Chondrocyte (in vitro differentiated cells): ENCODE measurements at regions not wholly inside any gene's neighbourhood (a gene's known extent, or its start where the extent isn't known, plus 50 kb on each side); places are given as distances from the start of the nearest gene placed in this dataset.

Source experiments
- DNase-seq: peaks from one replicate; pipeline ENCODE4 v3.0.0; 2021; ENCODE audit warnings: mixed read lengths, low spot score
- H3K27ac Mint-ChIP-seq: one replicate; pipeline ENCODE4 v1.8.0; 2021; ENCODE audit warnings: mild to moderate bottlenecking, moderate library complexity, mixed read lengths; ENCODE audit not compliant: unreplicated experiment
- H3K27me3 Mint-ChIP-seq: 2 replicates; pipeline ENCODE4 v1.8.0; 2021; ENCODE audit warnings: low read depth, mixed read lengths
- H3K36me3 Mint-ChIP-seq: 2 replicates; pipeline ENCODE4 v1.8.0; 2021; ENCODE audit warnings: low read depth, mixed read lengths
- H3K4me1 Mint-ChIP-seq: 2 replicates; pipeline ENCODE4 v1.8.0; 2021; ENCODE audit warnings: low read depth, mild to moderate bottlenecking, mixed read lengths
- H3K4me3 Mint-ChIP-seq: one replicate; pipeline ENCODE4 v1.8.0; 2021; ENCODE audit warnings: mild to moderate bottlenecking, moderate library complexity, mixed read lengths; ENCODE audit not compliant: unreplicated experiment
- H3K9me3 Mint-ChIP-seq: 2 replicates; pipeline ENCODE4 v1.8.0; 2021; ENCODE audit warnings: low read depth, mixed read lengths
- CTCF ChIP-seq: fragments of 200-600 bp; sonication (generic); IDR thresholded peaks from 2 replicates; pipeline ENCODE4 v1.5.0; 2021; ENCODE audit warnings: antibody characterized with exemption, mild to moderate bottlenecking, moderate library complexity

- DNase-seq, result no peak
- Mint-ChIP-seq H3K4me3 (no peak overlapping the region), H3K4me1 (peaks cover 2% of the 10 kb centered on the region), H3K9me3 (peaks cover 20% of the 10 kb centered on the region), H3K36me3 (peaks cover 5% of the 10 kb centered on the region), H3K27ac (no peak overlapping the region), H3K27me3 (no peaks in the 10 kb centered on the region)
- TF ChIP-seq CTCF, result no peak
Observed at GRCh38 chr12:14268120-14268515, 97.4 kb upstream of the ATF7IP start.

GRCh38 chr12:14270392-14270791, 95.1 kb upstream of the ATF7IP start:
- Mint-ChIP-seq H3K9me3 (peaks cover 15% of the 10 kb centered on the region), H3K4me1 (peaks cover 5% of the 10 kb centered on the region), H3K27ac (no peak overlapping the region), H3K27me3 (no peaks in the 10 kb centered on the region), H3K4me3 (no peak overlapping the region), H3K36me3 (peaks cover 2% of the 10 kb centered on the region)
- no peak for TF ChIP-seq CTCF
- DNase-seq, result no peak

GRCh38 chr12:14272956-14273912, 92.2 kb upstream of the ATF7IP start:
- Mint-ChIP-seq H3K27ac (no peak overlapping the region), H3K9me3 (peaks cover 22% of the 10 kb centered on the region)
- DNase-seq, result no peak

GRCh38 chr12:14273913-14274311, 91.6 kb upstream of the ATF7IP start:
- TF ChIP-seq CTCF, result no peak
- DNase-seq, result no peak

More at GRCh38 chr12:14272956-14273912, 92.2 kb upstream of the ATF7IP start:
- Mint-ChIP-seq H3K4me1 (peaks cover 5% of the 10 kb centered on the region), H3K4me3 (no peak overlapping the region), H3K27me3 (no peaks in the 10 kb centered on the region), H3K36me3 (peaks cover 2% of the 10 kb centered on the region)
- no peak for TF ChIP-seq CTCF

GRCh38 chr12:14275111-14275510, 90.4 kb upstream of the ATF7IP start:
- Mint-ChIP-seq H3K4me3 (no peak overlapping the region), H3K9me3 (peaks cover 23% of the 10 kb centered on the region), H3K27ac (no peak overlapping the region), H3K4me1 (peaks cover 5% of the 10 kb centered on the region), H3K27me3 (no peaks in the 10 kb centered on the region), H3K36me3 (peaks cover 2% of the 10 kb centered on the region)
- TF ChIP-seq CTCF, result no peak
- no peak for DNase-seq

More at GRCh38 chr12:14273913-14274311, 91.6 kb upstream of the ATF7IP start:
- no peaks in the 10 kb centered on the region for H3K27me3 Mint-ChIP-seq
- no peak overlapping the region for H3K4me3 Mint-ChIP-seq
- H3K4me1 Mint-ChIP-seq, result peaks cover 5% of the 10 kb centered on the region
- peaks cover 2% of the 10 kb centered on the region for H3K36me3 Mint-ChIP-seq
- no peak overlapping the region for H3K27ac Mint-ChIP-seq
- H3K9me3 Mint-ChIP-seq, result peaks cover 22% of the 10 kb centered on the region
